GM12878 (cell line): ENCODE measurements at regions not wholly inside any gene's neighbourhood (a gene's known extent, or its start where the extent isn't known, plus 50 kb on each side); places are given as distances from the start of the nearest gene placed in this dataset.

Source experiments
- BHLHE40 ChIP-seq, 2 experiments: fragments of 450-650 bp in 1 of 2; IDR thresholded peaks; 2 replicates each; pipeline ENCODE4 v1.6.1; 2011 to 2017; ENCODE audit warnings: low read depth in 2 of 2, borderline replicate concordance in 1 of 2, improper control_type of control experiment in 1 of 2, low read length in 1 of 2, mild to moderate bottlenecking in 1 of 2
- CBX5 ChIP-seq: sonication (generic); IDR thresholded peaks from 2 replicates; pipeline ENCODE4 v1.6.1; 2016; ENCODE audit warnings: low read depth, moderate library complexity, mild to moderate bottlenecking, inconsistent platforms
- CTCF ChIP-seq, 3 experiments: IDR thresholded peaks in 2 of 3; conservative IDR thresholded peaks in 1 of 3; 2 replicates each; pipeline ENCODE4 v1.5.1; 2011; ENCODE audit warnings: low read depth in 3 of 3, low read length in 3 of 3, mild to moderate bottlenecking in 3 of 3, control low read depth in 2 of 3, moderate library complexity in 2 of 3, inconsistent platforms in 1 of 3, mixed read lengths in 1 of 3; ENCODE audit not compliant: control insufficient read depth in 2 of 3, insufficient read depth in 1 of 3; ENCODE audit errors: extremely low read depth in 1 of 3
- TCF12 ChIP-seq: IDR thresholded peaks from 2 replicates; pipeline ENCODE4 v1.6.1; 2011; ENCODE audit warnings: low read depth, mild to moderate bottlenecking, low read length
- USF1 ChIP-seq: IDR thresholded peaks from 2 replicates; pipeline ENCODE4 v1.6.1; 2011; ENCODE audit warnings: borderline replicate concordance, low read depth, mild to moderate bottlenecking, moderate library complexity, mixed read lengths, low read length; ENCODE audit not compliant: insufficient read depth; ENCODE audit errors: extremely low read length
- ZNF274 ChIP-seq: IDR thresholded peaks from one replicate; pipeline ENCODE4 v1.8.0; 2011; ENCODE audit not compliant: insufficient read length, insufficient read depth

- TF ChIP-seq CBX5 (no peak), TCF12 (no peak), BHLHE40 (IDR thresholded peaks at IDR 0.05; ENCODE audit: borderline replicate concordance in 1 of 2, low read depth in 2 of 2, low read length in 1 of 2) (no peak), ZNF274 (no peak), CTCF (IDR thresholded peaks at IDR 0.05 in 2 of 3, conservative IDR thresholded peaks at IDR 0.05 in 1 of 3; ENCODE audit: control insufficient read depth in 2 of 3, extremely low read depth in 1 of 3, insufficient read depth in 1 of 3, low read depth in 3 of 3, low read length in 3 of 3) (no peak), USF1 (no peak)
Measured at GRCh38 chr11:121931748-121932352, 184.2 kb downstream of the BLID start.
